SU-DHL-6 (cell line): ENCODE measurements at regions not wholly inside any gene's neighbourhood (a gene's known extent, or its start where the extent isn't known, plus 50 kb on each side); places are given as distances from the start of the nearest gene placed in this dataset.

Source experiments
- EZH2phosphoT487 ChIP-seq: fragments of 200-600 bp; sonication (generic), shearing (Covaris generic); conservative IDR thresholded peaks from 2 replicates; pipeline ENCODE4 v1.6.1; 2018; ENCODE audit warnings: mild to moderate bottlenecking, antibody characterized with exemption, low read length, moderate library complexity, mixed read lengths
- TF ChIP-seq, protein P1 (sequence below): fragments of 200-600 bp; sonication (generic); IDR thresholded peaks from one replicate; pipeline ENCODE4 v1.5.1; 2017; ENCODE audit warnings: antibody characterized with exemption, mild to moderate bottlenecking, low read length, moderate library complexity; ENCODE audit not compliant: insufficient read depth, poor library complexity, severe bottlenecking

DNA sequence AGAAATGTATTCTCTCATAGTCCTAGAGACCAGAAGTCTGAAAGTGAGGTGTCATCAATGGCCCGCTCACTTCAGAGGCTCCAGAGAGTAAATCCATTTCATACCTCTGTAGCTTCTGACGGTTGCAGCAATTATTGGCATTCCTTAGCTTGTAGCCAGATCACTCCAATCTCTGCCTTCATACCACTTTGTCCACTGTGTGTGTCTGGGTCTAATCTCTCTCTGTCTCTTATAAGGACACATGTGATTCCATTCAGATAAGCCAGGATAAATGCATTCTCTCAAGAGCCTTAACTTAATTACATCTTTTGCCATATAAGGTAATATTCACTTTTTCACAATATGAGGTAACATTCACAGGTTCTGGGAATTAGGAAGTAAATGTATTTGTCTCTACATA is 365.7 kb downstream of the GXYLT1 start:
- TF ChIP-seq, protein P1, sequence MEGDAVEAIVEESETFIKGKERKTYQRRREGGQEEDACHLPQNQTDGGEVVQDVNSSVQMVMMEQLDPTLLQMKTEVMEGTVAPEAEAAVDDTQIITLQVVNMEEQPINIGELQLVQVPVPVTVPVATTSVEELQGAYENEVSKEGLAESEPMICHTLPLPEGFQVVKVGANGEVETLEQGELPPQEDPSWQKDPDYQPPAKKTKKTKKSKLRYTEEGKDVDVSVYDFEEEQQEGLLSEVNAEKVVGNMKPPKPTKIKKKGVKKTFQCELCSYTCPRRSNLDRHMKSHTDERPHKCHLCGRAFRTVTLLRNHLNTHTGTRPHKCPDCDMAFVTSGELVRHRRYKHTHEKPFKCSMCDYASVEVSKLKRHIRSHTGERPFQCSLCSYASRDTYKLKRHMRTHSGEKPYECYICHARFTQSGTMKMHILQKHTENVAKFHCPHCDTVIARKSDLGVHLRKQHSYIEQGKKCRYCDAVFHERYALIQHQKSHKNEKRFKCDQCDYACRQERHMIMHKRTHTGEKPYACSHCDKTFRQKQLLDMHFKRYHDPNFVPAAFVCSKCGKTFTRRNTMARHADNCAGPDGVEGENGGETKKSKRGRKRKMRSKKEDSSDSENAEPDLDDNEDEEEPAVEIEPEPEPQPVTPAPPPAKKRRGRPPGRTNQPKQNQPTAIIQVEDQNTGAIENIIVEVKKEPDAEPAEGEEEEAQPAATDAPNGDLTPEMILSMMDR = no peak
- TF ChIP-seq EZH2phosphoT487 = no peak
